Liver (tissue), 8 donors: ENCODE measurements at regions not wholly inside any gene's neighbourhood (a gene's known extent, or its start where the extent isn't known, plus 50 kb on each side); places are given as distances from the start of the nearest gene placed in this dataset.

Experiments
- DNase-seq: peaks from one replicate; pipeline ENCODE4 v3.0.0-alpha.2; 2017; ENCODE audit warnings: low spot score
- H3K27ac ChIP-seq, 2 donors: one replicate each; pipeline ENCODE4 v1.7.0; 2013; ENCODE audit warnings: inconsistent platforms in 2 of 2, low read length in 2 of 2, control low read depth in 1 of 2, low read depth in 1 of 2, mild to moderate bottlenecking in 1 of 2
- H3K27me3 ChIP-seq, 4 donors: one replicate each; pipeline versions ENCODE4 v1.6.1 to v1.7.0; 2013; ENCODE audit warnings: low read length in 3 of 4, inconsistent platforms in 1 of 4, mild to moderate bottlenecking in 1 of 4, moderate library complexity in 1 of 4; ENCODE audit not compliant: control insufficient read depth in 4 of 4, insufficient read depth in 4 of 4
- H3K36me3 ChIP-seq, 4 donors: one replicate each; pipeline versions ENCODE4 v1.6.1 to v1.7.0; 2013; ENCODE audit warnings: low read length in 3 of 4, mild to moderate bottlenecking in 3 of 4, low read depth in 1 of 4, moderate library complexity in 1 of 4; ENCODE audit not compliant: control insufficient read depth in 4 of 4, insufficient read depth in 3 of 4
- H3K4me1 ChIP-seq, 4 donors: one replicate each; pipeline versions ENCODE4 v1.6.1 to v1.7.0; 2013; ENCODE audit warnings: low read length in 3 of 4, mild to moderate bottlenecking in 3 of 4, moderate library complexity in 1 of 4; ENCODE audit not compliant: control insufficient read depth in 4 of 4, insufficient read depth in 4 of 4
- H3K4me3 ChIP-seq, 3 donors: one replicate each; pipeline versions ENCODE4 v1.6.1 to v1.7.0; 2013; ENCODE audit warnings: low read length in 3 of 3, control low read depth in 1 of 3, low read depth in 1 of 3, mild to moderate bottlenecking in 1 of 3
- H3K9ac ChIP-seq, 2 donors: one replicate each; pipeline ENCODE4 v1.7.0; 2013; ENCODE audit warnings: low read length in 2 of 2, mild to moderate bottlenecking in 2 of 2, moderate library complexity in 2 of 2, control low read depth in 1 of 2, low read depth in 1 of 2
- H3K9me3 ChIP-seq, 4 donors: one replicate each; pipeline versions ENCODE4 v1.6.1 to v1.7.0; 2013; ENCODE audit warnings: low read length in 3 of 4; ENCODE audit not compliant: control insufficient read depth in 4 of 4
- EGR1 ChIP-seq, 2 donors: IDR thresholded peaks; 2 replicates each; pipeline ENCODE4 v1.6.1; 2016 to 2018; ENCODE audit warnings: antibody characterized with exemption in 2 of 2, low read depth in 2 of 2
- FOXA1 ChIP-seq: IDR thresholded peaks from 2 replicates; pipeline ENCODE4 v1.6.1; 2016; ENCODE audit warnings: antibody characterized with exemption
- FOXA2 ChIP-seq: IDR thresholded peaks from 2 replicates; pipeline ENCODE4 v1.6.1; 2016; ENCODE audit warnings: antibody characterized with exemption
- GABPA ChIP-seq, 2 donors: IDR thresholded peaks in 1 of 2; conservative IDR thresholded peaks in 1 of 2; 2 replicates each; pipeline ENCODE4 v1.6.1; 2016; ENCODE audit warnings: antibody characterized with exemption in 2 of 2, mild to moderate bottlenecking in 1 of 2, moderate library complexity in 1 of 2
- HNF4A ChIP-seq, 2 donors: conservative IDR thresholded peaks; 2 replicates each; pipeline ENCODE4 v1.6.1; 2016; ENCODE audit warnings: antibody characterized with exemption in 2 of 2, mild to moderate bottlenecking in 2 of 2
- HNF4G ChIP-seq: IDR thresholded peaks from 2 replicates; pipeline ENCODE4 v1.6.1; 2016; ENCODE audit warnings: antibody characterized with exemption
- JUND ChIP-seq, 2 donors: IDR thresholded peaks; 2 replicates each; pipeline ENCODE4 v1.6.1; 2016; ENCODE audit warnings: antibody characterized with exemption in 2 of 2
- MAX ChIP-seq: IDR thresholded peaks from 2 replicates; pipeline ENCODE4 v1.6.1; 2016; ENCODE audit warnings: antibody characterized with exemption
- NR2F2 ChIP-seq: IDR thresholded peaks from 2 replicates; pipeline ENCODE4 v1.6.1; 2016; ENCODE audit warnings: antibody characterized with exemption
- RAD21 ChIP-seq, 2 donors: IDR thresholded peaks; 2 replicates each; pipeline ENCODE4 v1.6.1; 2016; ENCODE audit warnings: antibody characterized with exemption in 2 of 2, mild to moderate bottlenecking in 2 of 2
- RXRA ChIP-seq, 2 donors: IDR thresholded peaks; 2 replicates each; pipeline ENCODE4 v1.6.1; 2017 to 2018; ENCODE audit warnings: antibody characterized with exemption in 2 of 2, mild to moderate bottlenecking in 1 of 2
- SP1 ChIP-seq: IDR thresholded peaks from 2 replicates; pipeline ENCODE4 v1.6.1; 2018; ENCODE audit warnings: antibody characterized with exemption, mild to moderate bottlenecking
- TAF1 ChIP-seq: conservative IDR thresholded peaks from 2 replicates; pipeline ENCODE4 v1.6.1; 2016; ENCODE audit warnings: antibody characterized with exemption, mild to moderate bottlenecking
- YY1 ChIP-seq: IDR thresholded peaks from 2 replicates; pipeline ENCODE4 v1.6.1; 2016; ENCODE audit warnings: antibody characterized with exemption, mild to moderate bottlenecking
- ZBTB33 ChIP-seq: IDR thresholded peaks from 2 replicates; pipeline ENCODE4 v1.6.1; 2016; ENCODE audit warnings: antibody characterized with exemption
- WGBS: extraction: QIAGEN DNeasy Blood & Tissue Kit; methylation state at CpG from one replicate; pipeline ENCODE4 v1.1.7; 2013; 5-methylcytosine and 5-hydroxymethylcytosine counted together
- TF ChIP-seq, protein P1 (sequence below): IDR thresholded peaks from 2 replicates; pipeline ENCODE4 v1.6.1; 2016; ENCODE audit warnings: antibody characterized with exemption, mild to moderate bottlenecking
- TF ChIP-seq, protein P2 (sequence below): fragments of 150-350 bp; IDR thresholded peaks from 2 replicates; pipeline ENCODE4 v1.5.1; 2017; ENCODE audit warnings: improper control_type of control experiment, low read depth, low read length; ENCODE audit not compliant: missing input control
- donor health status: healthy.
- donor health status: healthy.
- donor health status: healthy.
- donor health status: healthy.
- donor health status: healthy.

DNA sequence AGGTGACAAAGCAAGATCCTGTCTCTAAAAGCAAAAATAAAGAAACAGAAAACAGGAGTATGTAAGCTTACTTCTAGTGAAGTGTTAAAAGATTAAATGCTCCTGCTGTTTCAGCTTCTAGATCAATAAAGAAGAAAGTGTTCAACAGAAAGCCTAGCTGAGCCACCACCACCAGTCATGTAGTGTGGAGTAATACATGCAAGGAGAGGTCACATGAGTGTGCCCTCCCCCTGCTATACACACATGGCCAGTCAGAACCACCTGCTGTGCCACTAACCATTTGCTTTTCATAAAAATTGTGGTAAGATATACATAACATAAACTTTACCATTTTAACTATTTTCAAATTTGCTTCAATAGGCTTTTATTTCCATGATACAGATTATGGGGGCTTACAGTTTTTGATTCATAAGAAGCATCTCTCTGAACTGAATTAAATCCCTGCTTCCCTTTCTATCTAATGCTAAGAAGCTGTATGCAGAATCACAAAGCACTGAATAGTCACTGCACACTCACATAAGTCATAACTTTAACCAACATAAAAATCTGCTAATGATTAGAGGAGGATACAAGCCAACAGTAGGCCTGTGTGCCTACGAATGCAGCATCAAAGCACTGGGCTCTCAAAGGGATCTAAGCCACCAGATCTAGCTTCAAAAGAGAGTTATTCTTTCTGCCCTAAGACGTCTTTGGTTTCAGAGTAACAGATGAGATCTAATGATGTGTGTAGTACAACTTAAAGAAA lies 515.5 kb downstream of the C12orf50 start:
- TF ChIP-seq RXRA (IDR thresholded peaks at IDR 0.05) (no peak), EGR1 (IDR thresholded peaks at IDR 0.05; ENCODE audit: low read depth in 2 of 2) (no peak), RAD21 (IDR thresholded peaks at IDR 0.05) (no peak), JUND (IDR thresholded peaks at IDR 0.05) (no peak), NR2F2 (no peak), ZBTB33 (no peak), FOXA1 (no peak), SP1 (no peak), HNF4G (no peak), HNF4A (conservative IDR thresholded peaks at IDR 0.05) (no peak), MAX (no peak), FOXA2 (no peak), GABPA (IDR thresholded peaks at IDR 0.05 in 1 of 2, conservative IDR thresholded peaks at IDR 0.05 in 1 of 2) (no peak)
- TF ChIP-seq, protein P1, sequence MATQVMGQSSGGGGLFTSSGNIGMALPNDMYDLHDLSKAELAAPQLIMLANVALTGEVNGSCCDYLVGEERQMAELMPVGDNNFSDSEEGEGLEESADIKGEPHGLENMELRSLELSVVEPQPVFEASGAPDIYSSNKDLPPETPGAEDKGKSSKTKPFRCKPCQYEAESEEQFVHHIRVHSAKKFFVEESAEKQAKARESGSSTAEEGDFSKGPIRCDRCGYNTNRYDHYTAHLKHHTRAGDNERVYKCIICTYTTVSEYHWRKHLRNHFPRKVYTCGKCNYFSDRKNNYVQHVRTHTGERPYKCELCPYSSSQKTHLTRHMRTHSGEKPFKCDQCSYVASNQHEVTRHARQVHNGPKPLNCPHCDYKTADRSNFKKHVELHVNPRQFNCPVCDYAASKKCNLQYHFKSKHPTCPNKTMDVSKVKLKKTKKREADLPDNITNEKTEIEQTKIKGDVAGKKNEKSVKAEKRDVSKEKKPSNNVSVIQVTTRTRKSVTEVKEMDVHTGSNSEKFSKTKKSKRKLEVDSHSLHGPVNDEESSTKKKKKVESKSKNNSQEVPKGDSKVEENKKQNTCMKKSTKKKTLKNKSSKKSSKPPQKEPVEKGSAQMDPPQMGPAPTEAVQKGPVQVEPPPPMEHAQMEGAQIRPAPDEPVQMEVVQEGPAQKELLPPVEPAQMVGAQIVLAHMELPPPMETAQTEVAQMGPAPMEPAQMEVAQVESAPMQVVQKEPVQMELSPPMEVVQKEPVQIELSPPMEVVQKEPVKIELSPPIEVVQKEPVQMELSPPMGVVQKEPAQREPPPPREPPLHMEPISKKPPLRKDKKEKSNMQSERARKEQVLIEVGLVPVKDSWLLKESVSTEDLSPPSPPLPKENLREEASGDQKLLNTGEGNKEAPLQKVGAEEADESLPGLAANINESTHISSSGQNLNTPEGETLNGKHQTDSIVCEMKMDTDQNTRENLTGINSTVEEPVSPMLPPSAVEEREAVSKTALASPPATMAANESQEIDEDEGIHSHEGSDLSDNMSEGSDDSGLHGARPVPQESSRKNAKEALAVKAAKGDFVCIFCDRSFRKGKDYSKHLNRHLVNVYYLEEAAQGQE, result no peak
- TF ChIP-seq, protein P2, sequence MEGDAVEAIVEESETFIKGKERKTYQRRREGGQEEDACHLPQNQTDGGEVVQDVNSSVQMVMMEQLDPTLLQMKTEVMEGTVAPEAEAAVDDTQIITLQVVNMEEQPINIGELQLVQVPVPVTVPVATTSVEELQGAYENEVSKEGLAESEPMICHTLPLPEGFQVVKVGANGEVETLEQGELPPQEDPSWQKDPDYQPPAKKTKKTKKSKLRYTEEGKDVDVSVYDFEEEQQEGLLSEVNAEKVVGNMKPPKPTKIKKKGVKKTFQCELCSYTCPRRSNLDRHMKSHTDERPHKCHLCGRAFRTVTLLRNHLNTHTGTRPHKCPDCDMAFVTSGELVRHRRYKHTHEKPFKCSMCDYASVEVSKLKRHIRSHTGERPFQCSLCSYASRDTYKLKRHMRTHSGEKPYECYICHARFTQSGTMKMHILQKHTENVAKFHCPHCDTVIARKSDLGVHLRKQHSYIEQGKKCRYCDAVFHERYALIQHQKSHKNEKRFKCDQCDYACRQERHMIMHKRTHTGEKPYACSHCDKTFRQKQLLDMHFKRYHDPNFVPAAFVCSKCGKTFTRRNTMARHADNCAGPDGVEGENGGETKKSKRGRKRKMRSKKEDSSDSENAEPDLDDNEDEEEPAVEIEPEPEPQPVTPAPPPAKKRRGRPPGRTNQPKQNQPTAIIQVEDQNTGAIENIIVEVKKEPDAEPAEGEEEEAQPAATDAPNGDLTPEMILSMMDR, result no peak
- H3K27me3 ChIP-seq, result no peaks in the 10 kb centered on the region
- 72% methylated on average over 2 of the region's 2 CpGs for WGBS
- H3K9me3 ChIP-seq, result no peaks in the 10 kb centered on the region
- H3K36me3 ChIP-seq, result no peaks in the 10 kb centered on the region
- DNase-seq, result no peak
- H3K4me3 ChIP-seq, result no peak overlapping the region
- H3K4me1 ChIP-seq, result no peaks in the 10 kb centered on the region
- H3K9ac ChIP-seq, result no peak overlapping the region
- no peak overlapping the region for H3K27ac ChIP-seq

- H3K27ac ChIP-seq, result no peak overlapping the region
- H3K9ac ChIP-seq, result no peak overlapping the region
- H3K36me3 ChIP-seq, result no peaks in the 10 kb centered on the region
- H3K9me3 ChIP-seq, result no peaks in the 10 kb centered on the region
- H3K27me3 ChIP-seq, result no peaks in the 10 kb centered on the region
- no peaks in the 10 kb centered on the region for H3K4me1 ChIP-seq
- H3K4me3 ChIP-seq, result no peak overlapping the region
- 85% methylated on average over 3 of the region's 3 CpGs for WGBS
- DNase-seq, result no peak
- TF ChIP-seq HNF4G (no peak), SP1 (no peak), RXRA (IDR thresholded peaks at IDR 0.05) (no peak), GABPA (IDR thresholded peaks at IDR 0.05 in 1 of 2, conservative IDR thresholded peaks at IDR 0.05 in 1 of 2) (no peak), EGR1 (IDR thresholded peaks at IDR 0.05; ENCODE audit: low read depth in 2 of 2) (no peak), RAD21 (IDR thresholded peaks at IDR 0.05) (no peak), FOXA2 (no peak), TAF1 (no peak), JUND (IDR thresholded peaks at IDR 0.05) (no peak), YY1 (no peak)
- TF ChIP-seq, protein P1, result no peak
- TF ChIP-seq, protein P2, result no peak
Observed at GRCh38 chr12:87511371-87511770, 517.8 kb downstream of the C12orf50 start.
